K562 (cell line): ENCODE measurements at regions not wholly inside any gene's neighbourhood (a gene's known extent, or its start where the extent isn't known, plus 50 kb on each side); places are given as distances from the start of the nearest gene placed in this dataset.

Experiments
- ELK1 ChIP-seq: sonication (generic); formaldehyde crosslinking; IDR thresholded peaks from 2 replicates; pipeline ENCODE4 v1.8.1; 2022; ENCODE audit warnings: missing genetic modification reagents
- ERF ChIP-seq: fragments of 450-650 bp; formaldehyde crosslinking; IDR thresholded peaks from 2 replicates; pipeline ENCODE4 v1.4.0; 2020; ENCODE audit warnings: mild to moderate bottlenecking, mixed read lengths
- EZH2 ChIP-seq: IDR thresholded peaks from 2 replicates; pipeline ENCODE4 v1.6.1; 2012; ENCODE audit warnings: low read depth, mild to moderate bottlenecking, inconsistent platforms, low read length, borderline replicate concordance
- L3MBTL2 ChIP-seq: fragments of 450-650 bp; IDR thresholded peaks from 2 replicates; pipeline ENCODE4 v1.6.1; 2016; ENCODE audit warnings: mild to moderate bottlenecking, moderate library complexity
- MEF2A ChIP-seq: IDR thresholded peaks from 2 replicates; pipeline ENCODE4 v1.6.1; 2011; ENCODE audit warnings: low read depth, mild to moderate bottlenecking, low read length, moderate library complexity; ENCODE audit not compliant: control insufficient read depth
- POLR2AphosphoS5 ChIP-seq: IDR thresholded peaks from 2 replicates; pipeline ENCODE4 v1.6.1; 2011; ENCODE audit warnings: mild to moderate bottlenecking, low read depth, low read length, moderate library complexity; ENCODE audit not compliant: control insufficient read depth, insufficient read depth
- RAD51 ChIP-seq: fragments of 450-650 bp; IDR thresholded peaks from 2 replicates; pipeline ENCODE4 v1.7.1; 2016; ENCODE audit warnings: low read depth, mild to moderate bottlenecking, borderline replicate concordance
- RBM14 ChIP-seq: fragments of 200-400 bp; formaldehyde crosslinking; IDR thresholded peaks from 2 replicates; pipeline ENCODE4 v1.6.1; 2018; ENCODE audit warnings: low read depth, mild to moderate bottlenecking, low read length, moderate library complexity, borderline replicate concordance; ENCODE audit not compliant: insufficient read depth
- RCOR1 ChIP-seq, 2 experiments: IDR thresholded peaks; 2 replicates each; pipeline ENCODE4 v1.6.1; 2012; ENCODE audit warnings: low read depth in 2 of 2, low read length in 2 of 2, borderline replicate concordance in 1 of 2, improper control_type of control experiment in 1 of 2
- ZNF239 ChIP-seq: fragments of 250-450 bp; sonication (Bioruptor Pico); IDR thresholded peaks from 2 replicates; pipeline ENCODE4 v1.4.0; 2020; ENCODE audit warnings: mild to moderate bottlenecking
- TF ChIP-seq, protein P1 (sequence below): sonication (generic); formaldehyde crosslinking; IDR thresholded peaks from 2 replicates; pipeline ENCODE4 v1.9.0; 2022; ENCODE audit warnings: mild to moderate bottlenecking, missing genetic modification reagents

- no peak for TF ChIP-seq RBM14
- no peak for TF ChIP-seq L3MBTL2
- TF ChIP-seq ELK1 (CRISPR knock-in tag) = no peak
- TF ChIP-seq MEF2A = no peak
- TF ChIP-seq ERF (CRISPR knock-in tag) = no peak
- TF ChIP-seq, protein P1, sequence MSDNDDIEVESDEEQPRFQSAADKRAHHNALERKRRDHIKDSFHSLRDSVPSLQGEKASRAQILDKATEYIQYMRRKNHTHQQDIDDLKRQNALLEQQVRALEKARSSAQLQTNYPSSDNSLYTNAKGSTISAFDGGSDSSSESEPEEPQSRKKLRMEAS = no peak
- no peak for TF ChIP-seq ZNF239 (CRISPR knock-in tag)
- no peak for TF ChIP-seq RCOR1 (IDR thresholded peaks at IDR 0.05; ENCODE audit: borderline replicate concordance in 1 of 2, low read depth in 2 of 2, low read length in 2 of 2)
- TF ChIP-seq POLR2AphosphoS5 = no peak
- no peak for TF ChIP-seq EZH2
- no peak for TF ChIP-seq RAD51
These were observed 253.7 kb downstream of the MAT2B start for GRCh38 chr5:163759000-163759704.
